Nephron (organoid): ENCODE measurements at regions not wholly inside any gene's neighbourhood (a gene's known extent, or its start where the extent isn't known, plus 50 kb on each side); places are given as distances from the start of the nearest gene placed in this dataset.
A peak's percentile ranks its signal among the peaks of the same experiment; 100 is the strongest.

Source experiments
- H3K27ac Mint-ChIP-seq, 3 experiments: 2 replicates each; pipeline ENCODE4 v1.8.0; 2020; ENCODE audit warnings: mixed read lengths in 3 of 3, mild to moderate bottlenecking in 2 of 3, moderate library complexity in 1 of 3
- H3K27me3 Mint-ChIP-seq: 2 replicates; pipeline ENCODE4 v1.8.0; 2021; ENCODE audit warnings: low read depth, mild to moderate bottlenecking, moderate library complexity, mixed read lengths
- H3K36me3 Mint-ChIP-seq: 2 replicates; pipeline ENCODE4 v1.8.0; 2020; ENCODE audit warnings: low read depth, mixed read lengths
- H3K4me1 Mint-ChIP-seq: 2 replicates; pipeline ENCODE4 v1.8.0; 2020; ENCODE audit warnings: mixed read lengths
- H3K4me3 Mint-ChIP-seq, 3 experiments: 2 replicates each; pipeline ENCODE4 v1.8.0; 2020; ENCODE audit warnings: mild to moderate bottlenecking in 3 of 3, mixed read lengths in 3 of 3, moderate library complexity in 2 of 3
- H3K9me3 Mint-ChIP-seq: 2 replicates; pipeline ENCODE4 v1.8.0; 2020; ENCODE audit warnings: mixed read lengths
- TF ChIP-seq, protein P1 (sequence below), 3 experiments: fragments of 200-600 bp; sonication (generic); IDR thresholded peaks; one replicate each; pipeline ENCODE4 v1.5.0; 2021; ENCODE audit warnings: antibody characterized with exemption in 3 of 3; ENCODE audit not compliant: unreplicated experiment in 3 of 3

DNA sequence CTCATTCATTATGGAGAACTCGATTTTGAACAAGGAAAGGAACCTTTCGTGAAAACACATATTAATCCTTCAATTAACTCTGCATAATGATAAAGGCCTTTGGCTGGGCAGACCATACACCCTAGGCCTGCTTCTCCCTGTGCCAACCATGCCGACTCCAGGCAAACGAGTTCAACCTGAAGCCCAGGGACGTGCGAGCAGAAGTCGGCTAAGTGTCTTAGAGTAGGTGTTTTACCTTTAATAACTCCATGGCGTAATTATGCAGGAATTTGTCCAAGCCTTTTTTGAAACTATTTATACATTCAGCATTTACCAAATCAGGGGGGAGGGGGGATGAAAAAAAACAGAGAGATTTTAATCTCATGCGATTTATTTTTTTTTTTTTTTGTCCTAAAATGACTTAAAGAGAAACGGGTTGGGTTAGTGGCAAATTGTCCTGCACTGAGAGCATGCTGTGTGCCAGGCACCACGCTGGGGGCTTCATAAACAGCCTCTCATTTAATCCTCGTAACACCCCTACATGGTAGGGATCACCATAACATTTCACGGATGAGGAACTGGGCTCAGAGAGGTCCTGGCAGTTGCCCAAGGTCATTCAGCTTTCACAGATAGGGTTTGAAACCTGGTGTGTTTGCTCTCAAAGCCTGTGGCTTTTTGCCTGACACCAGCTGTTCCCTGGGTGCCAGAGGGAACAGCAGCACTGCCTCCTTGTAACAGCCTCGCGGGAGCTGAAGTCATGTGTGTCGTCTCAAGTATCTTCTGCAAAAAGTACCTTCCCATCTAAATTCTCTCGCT lies 423.9 kb downstream of the MN1 start:
- peaks cover 10% of the 10 kb centered on the region for H3K9me3 Mint-ChIP-seq
- H3K27ac Mint-ChIP-seq, result peak overlapping the region; percentile 78 to 83 (median 83)
- peaks cover 51% of the 10 kb centered on the region for H3K27me3 Mint-ChIP-seq
- TF ChIP-seq, protein P1, sequence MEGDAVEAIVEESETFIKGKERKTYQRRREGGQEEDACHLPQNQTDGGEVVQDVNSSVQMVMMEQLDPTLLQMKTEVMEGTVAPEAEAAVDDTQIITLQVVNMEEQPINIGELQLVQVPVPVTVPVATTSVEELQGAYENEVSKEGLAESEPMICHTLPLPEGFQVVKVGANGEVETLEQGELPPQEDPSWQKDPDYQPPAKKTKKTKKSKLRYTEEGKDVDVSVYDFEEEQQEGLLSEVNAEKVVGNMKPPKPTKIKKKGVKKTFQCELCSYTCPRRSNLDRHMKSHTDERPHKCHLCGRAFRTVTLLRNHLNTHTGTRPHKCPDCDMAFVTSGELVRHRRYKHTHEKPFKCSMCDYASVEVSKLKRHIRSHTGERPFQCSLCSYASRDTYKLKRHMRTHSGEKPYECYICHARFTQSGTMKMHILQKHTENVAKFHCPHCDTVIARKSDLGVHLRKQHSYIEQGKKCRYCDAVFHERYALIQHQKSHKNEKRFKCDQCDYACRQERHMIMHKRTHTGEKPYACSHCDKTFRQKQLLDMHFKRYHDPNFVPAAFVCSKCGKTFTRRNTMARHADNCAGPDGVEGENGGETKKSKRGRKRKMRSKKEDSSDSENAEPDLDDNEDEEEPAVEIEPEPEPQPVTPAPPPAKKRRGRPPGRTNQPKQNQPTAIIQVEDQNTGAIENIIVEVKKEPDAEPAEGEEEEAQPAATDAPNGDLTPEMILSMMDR (IDR thresholded peaks at IDR 0.05; ENCODE audit: unreplicated experiment in 3 of 3), result no peak
- no peaks in the 10 kb centered on the region for H3K36me3 Mint-ChIP-seq
- peaks cover 38% of the 10 kb centered on the region for H3K4me1 Mint-ChIP-seq
- peak overlapping the region in 1 of 3 experiments; percentile 49 for H3K4me3 Mint-ChIP-seq

DNA sequence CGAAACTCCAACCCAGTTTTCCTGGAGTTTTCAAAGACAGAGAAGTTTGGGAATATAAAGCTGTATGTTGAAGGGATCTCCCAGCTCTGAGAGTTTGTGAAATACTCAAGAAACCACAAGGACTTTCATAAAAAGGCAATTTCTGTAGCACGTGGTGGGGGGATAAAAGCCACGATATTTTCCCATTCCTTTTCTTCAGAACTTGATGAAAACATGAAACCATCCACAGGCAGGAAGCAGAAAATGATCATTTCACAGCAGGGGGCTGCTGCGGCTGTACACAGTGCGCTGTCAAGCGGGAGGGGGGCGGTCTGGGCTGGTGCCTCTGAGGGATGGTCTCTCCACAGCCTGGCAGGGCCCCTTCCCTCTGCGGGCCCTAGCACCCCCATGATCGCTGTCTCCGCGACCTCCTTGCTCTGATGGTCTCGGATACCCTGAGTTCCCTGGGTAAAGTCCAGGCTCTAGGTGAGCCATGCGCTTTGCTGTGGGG lies 423.2 kb downstream of the MN1 start:
- TF ChIP-seq, protein P1 (IDR thresholded peaks at IDR 0.05; ENCODE audit: unreplicated experiment in 3 of 3), result no peak
- peaks cover 53% of the 10 kb centered on the region for H3K27me3 Mint-ChIP-seq
- no peaks in the 10 kb centered on the region for H3K36me3 Mint-ChIP-seq
- peaks cover 10% of the 10 kb centered on the region for H3K9me3 Mint-ChIP-seq
- H3K27ac Mint-ChIP-seq, result peak overlapping the region; percentile 78 to 83 (median 83)
- peaks cover 43% of the 10 kb centered on the region for H3K4me1 Mint-ChIP-seq
- peak overlapping the region in 1 of 3 experiments; percentile 15 for H3K4me3 Mint-ChIP-seq

DNA sequence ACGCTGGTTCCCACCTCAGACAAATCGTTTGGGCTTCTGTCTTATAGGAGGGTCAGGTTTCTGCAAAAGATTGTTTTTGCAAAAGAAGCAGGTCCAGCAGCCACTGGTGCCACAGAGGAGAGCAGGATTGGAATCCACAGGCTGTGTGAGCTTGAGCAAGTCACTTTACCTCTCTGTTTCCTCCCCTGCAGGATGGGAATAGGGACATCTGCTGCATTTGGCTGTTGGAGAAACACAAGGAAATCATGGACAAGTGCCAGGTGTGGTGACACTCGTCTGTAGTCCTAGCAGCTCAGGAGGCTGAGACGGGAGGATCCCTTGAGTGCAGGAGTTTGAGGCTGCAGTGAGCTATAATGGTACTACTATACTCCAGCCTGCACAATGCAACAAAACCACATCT lies 422.6 kb downstream of the MN1 start:
- H3K27me3 Mint-ChIP-seq, result peaks cover 47% of the 10 kb centered on the region
- peaks cover 10% of the 10 kb centered on the region for H3K9me3 Mint-ChIP-seq
- H3K4me3 Mint-ChIP-seq, result no peak overlapping the region
- no peaks in the 10 kb centered on the region for H3K36me3 Mint-ChIP-seq
- H3K4me1 Mint-ChIP-seq, result peaks cover 43% of the 10 kb centered on the region
- TF ChIP-seq, protein P1 (IDR thresholded peaks at IDR 0.05; ENCODE audit: unreplicated experiment in 3 of 3), result no peak
- H3K27ac Mint-ChIP-seq, result peak overlapping the region; percentile 55 to 83 (median 78)

DNA sequence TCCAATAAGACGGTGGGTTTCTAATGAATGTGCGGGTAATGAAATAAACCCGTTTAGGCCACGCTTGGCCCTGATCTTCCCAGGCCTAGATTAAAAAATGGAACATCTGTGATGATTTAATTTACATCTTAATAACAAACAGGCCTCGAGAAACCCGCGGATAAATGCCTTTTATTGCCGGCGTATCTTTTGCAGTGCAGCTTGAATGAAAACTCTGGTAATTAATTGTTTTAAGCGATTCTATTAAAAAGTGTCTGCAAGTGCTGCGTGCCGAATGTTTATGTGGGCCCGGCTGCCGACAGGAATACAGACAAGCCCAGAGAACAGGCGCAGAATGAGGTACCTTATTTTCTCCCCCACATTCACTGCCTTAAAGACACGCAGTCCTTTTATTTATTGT lies 420.7 kb downstream of the MN1 start:
- Mint-ChIP-seq H3K4me3 (no peak overlapping the region), H3K27me3 (peaks cover 52% of the 10 kb centered on the region), H3K9me3 (no peaks in the 10 kb centered on the region), H3K36me3 (no peaks in the 10 kb centered on the region), H3K4me1 (peaks cover 43% of the 10 kb centered on the region), H3K27ac (peak overlapping the region in 1 of 3 experiments; percentile 49)
- TF ChIP-seq, protein P1 (IDR thresholded peaks at IDR 0.05; ENCODE audit: unreplicated experiment in 3 of 3), result no peak

DNA sequence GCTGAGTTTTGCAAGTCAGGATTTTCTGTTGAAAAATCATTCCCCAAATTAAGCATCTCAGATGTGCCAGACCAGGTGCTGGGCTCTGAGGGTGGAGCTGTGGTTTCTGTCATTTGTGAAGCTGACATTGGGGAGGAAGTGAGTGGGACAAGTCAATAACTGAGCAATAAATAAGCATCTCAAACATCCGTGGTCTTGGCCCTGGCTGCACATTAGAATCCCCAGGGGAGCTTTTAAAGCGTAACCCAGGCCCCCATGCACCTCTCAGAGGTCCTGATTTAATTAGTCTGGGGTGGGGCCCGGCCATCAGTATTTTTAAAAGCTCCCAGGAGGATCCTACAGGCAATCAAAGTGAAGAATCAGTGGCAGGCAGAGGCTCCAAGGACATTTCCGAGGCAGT lies 420.0 kb downstream of the MN1 start:
- TF ChIP-seq, protein P1 (IDR thresholded peaks at IDR 0.05; ENCODE audit: unreplicated experiment in 3 of 3), result no peak
- Mint-ChIP-seq H3K27ac (peak overlapping the region in 1 of 3 experiments; percentile 26), H3K4me1 (peaks cover 42% of the 10 kb centered on the region), H3K36me3 (no peaks in the 10 kb centered on the region), H3K27me3 (peaks cover 59% of the 10 kb centered on the region), H3K4me3 (no peak overlapping the region), H3K9me3 (no peaks in the 10 kb centered on the region)
